Gastroesophageal sphincter (tissue), 4 donors: ENCODE measurements at regions not wholly inside any gene's neighbourhood (a gene's known extent, or its start where the extent isn't known, plus 50 kb on each side); places are given as distances from the start of the nearest gene placed in this dataset.

Experiments used
- ATAC-seq: fragments of 150-250 bp; one replicate; pipeline ENCODE4 v1.9.1; 2016; ENCODE audit warnings: mild to moderate bottlenecking, moderate library complexity
- H3K27ac ChIP-seq, 4 donors: fragments of 200-600 bp; sonication (generic) in 3 of 4; 1 replicate in 3 of 4; 2 replicates in 1 of 4; pipeline ENCODE4 v1.5.1; 2016 to 2019
- H3K27me3 ChIP-seq: fragments of 200-600 bp; sonication (generic); one replicate; pipeline ENCODE4 v1.5.1; 2019
- H3K36me3 ChIP-seq, 2 donors: fragments of 200-600 bp; sonication (generic); one replicate each; pipeline ENCODE4 v1.5.1; 2019; ENCODE audit warnings: control low read depth in 1 of 2
- H3K4me1 ChIP-seq, 3 donors: fragments of 200-600 bp; sonication (generic); 1 replicate in 2 of 3; 2 replicates in 1 of 3; pipeline ENCODE4 v1.5.1; 2016 to 2019; ENCODE audit warnings: control low read depth in 2 of 3
- H3K4me3 ChIP-seq, 2 donors: fragments of 200-600 bp; sonication (generic); one replicate each; pipeline ENCODE4 v1.5.1; 2019; ENCODE audit warnings: mild to moderate bottlenecking in 1 of 2, moderate library complexity in 1 of 2
- H3K9me3 ChIP-seq, 3 donors: fragments of 200-600 bp; sonication (generic); one replicate each; pipeline ENCODE4 v1.5.1; 2017 to 2019; ENCODE audit warnings: control low read depth in 2 of 3
- EP300 ChIP-seq: sonication (generic); formaldehyde crosslinking; IDR thresholded peaks from one replicate; pipeline ENCODE4 v1.6.1; 2017; ENCODE audit warnings: antibody characterized with exemption, mild to moderate bottlenecking
- POLR2A ChIP-seq, 2 donors: fragments of 450-650 bp; IDR thresholded peaks; one replicate each; pipeline ENCODE4 v1.6.1; 2017; ENCODE audit warnings: antibody characterized with exemption in 2 of 2, mild to moderate bottlenecking in 2 of 2, moderate library complexity in 1 of 2
- POLR2AphosphoS5 ChIP-seq: sonication (generic); formaldehyde crosslinking; IDR thresholded peaks from one replicate; pipeline ENCODE4 v1.6.1; 2017; ENCODE audit warnings: antibody characterized with exemption
- WGBS, 2 donors: methylation state at CpG; one replicate each; pipeline ENCODE4 v1.1.5; 2018; ENCODE audit warnings: low coverage in 1 of 2; 5-methylcytosine and 5-hydroxymethylcytosine counted together
- small RNA-seq, 4 donors: library from RNA; depleted of rRNA; stranded (forward); fragments of <200 nt; gene quantifications; one replicate each; pipeline ENCODE3, GENCODE V24; 2016
- TF ChIP-seq, protein P1 (sequence below), 4 experiments: fragments of 200-600 bp in 2 of 4; fragments of 450-650 bp in 2 of 4; sonication (generic) in 1 of 4; IDR thresholded peaks; one replicate each; pipeline ENCODE4 v1.5.1; 2017 to 2019; ENCODE audit warnings: antibody characterized with exemption in 4 of 4, mild to moderate bottlenecking in 2 of 4, moderate library complexity in 2 of 4

DNA sequence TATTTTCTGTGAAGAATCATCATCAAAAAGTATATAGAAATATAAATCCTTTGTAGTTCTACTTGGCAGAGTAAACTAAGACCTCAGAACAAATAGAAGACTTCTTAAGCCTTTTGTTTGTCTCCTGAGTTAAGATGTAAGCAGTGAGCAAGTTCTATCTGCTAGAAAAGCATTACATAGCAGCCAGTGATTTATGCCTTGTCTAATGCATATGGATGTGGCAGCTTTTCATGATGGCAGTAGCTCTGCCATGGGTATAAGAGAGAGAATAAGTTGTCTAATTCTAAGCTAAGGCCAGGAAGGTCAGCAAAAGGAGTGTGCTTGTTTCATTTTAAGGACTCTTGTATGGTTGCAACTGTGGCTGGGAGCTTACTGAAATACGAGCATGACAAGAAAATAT, 920.2 kb downstream of the GRIK2 start:
- Histone ChIP-seq H3K36me3 (no peaks in the 10 kb centered on the region), H3K4me3 (no peak overlapping the region), H3K27ac (no peak overlapping the region), H3K4me1 (no peaks in the 10 kb centered on the region), H3K27me3 (no peaks in the 10 kb centered on the region), H3K9me3 (peaks cover 0 to 1% (median 0%) of the 10 kb centered on the region in 3 donors)
- ATAC-seq, result no peak
- 47 to 100% methylated on average over 1 of the region's 1 CpG for WGBS, 2 donors
- TF ChIP-seq POLR2AphosphoS5, result no peak
- TF ChIP-seq EP300, result no peak
- no peak for TF ChIP-seq POLR2A (IDR thresholded peaks at IDR 0.05)
- TF ChIP-seq, protein P1, sequence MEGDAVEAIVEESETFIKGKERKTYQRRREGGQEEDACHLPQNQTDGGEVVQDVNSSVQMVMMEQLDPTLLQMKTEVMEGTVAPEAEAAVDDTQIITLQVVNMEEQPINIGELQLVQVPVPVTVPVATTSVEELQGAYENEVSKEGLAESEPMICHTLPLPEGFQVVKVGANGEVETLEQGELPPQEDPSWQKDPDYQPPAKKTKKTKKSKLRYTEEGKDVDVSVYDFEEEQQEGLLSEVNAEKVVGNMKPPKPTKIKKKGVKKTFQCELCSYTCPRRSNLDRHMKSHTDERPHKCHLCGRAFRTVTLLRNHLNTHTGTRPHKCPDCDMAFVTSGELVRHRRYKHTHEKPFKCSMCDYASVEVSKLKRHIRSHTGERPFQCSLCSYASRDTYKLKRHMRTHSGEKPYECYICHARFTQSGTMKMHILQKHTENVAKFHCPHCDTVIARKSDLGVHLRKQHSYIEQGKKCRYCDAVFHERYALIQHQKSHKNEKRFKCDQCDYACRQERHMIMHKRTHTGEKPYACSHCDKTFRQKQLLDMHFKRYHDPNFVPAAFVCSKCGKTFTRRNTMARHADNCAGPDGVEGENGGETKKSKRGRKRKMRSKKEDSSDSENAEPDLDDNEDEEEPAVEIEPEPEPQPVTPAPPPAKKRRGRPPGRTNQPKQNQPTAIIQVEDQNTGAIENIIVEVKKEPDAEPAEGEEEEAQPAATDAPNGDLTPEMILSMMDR (IDR thresholded peaks at IDR 0.05), result no peak

DNA sequence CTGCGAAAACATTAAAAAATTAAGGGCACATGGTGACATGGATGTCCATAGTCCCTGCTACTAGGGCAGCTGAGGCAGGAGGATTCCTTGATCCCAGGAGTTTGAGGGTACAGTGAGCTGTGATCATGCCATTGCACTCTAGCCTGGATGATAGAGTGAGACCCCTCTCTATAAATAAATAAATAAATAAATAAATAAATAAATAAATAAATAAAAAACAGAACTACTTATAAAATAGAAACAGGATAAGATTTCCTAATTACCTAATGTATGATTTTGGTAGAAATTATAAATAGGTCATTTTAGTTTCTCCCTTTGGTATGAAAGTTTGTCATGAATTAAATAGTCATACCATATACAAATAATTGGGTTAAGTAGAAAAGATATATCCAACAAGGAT, 916.2 kb downstream of the GRIK2 start:
- TF ChIP-seq POLR2A (IDR thresholded peaks at IDR 0.05) (no peak), EP300 (no peak), POLR2AphosphoS5 (no peak)
- TF ChIP-seq, protein P1 (IDR thresholded peaks at IDR 0.05), result no peak
- H3K36me3 ChIP-seq, result no peaks in the 10 kb centered on the region
- H3K27me3 ChIP-seq, result no peaks in the 10 kb centered on the region
- H3K27ac ChIP-seq, result no peak overlapping the region
- WGBS, 2 donors, result 90 to 91% methylated on average over 1 of the region's 1 CpG
- no peaks in the 10 kb centered on the region for H3K4me1 ChIP-seq
- H3K4me3 ChIP-seq, result no peak overlapping the region
- ATAC-seq, result no peak
- peaks cover 0 to 8% (median 0%) of the 10 kb centered on the region in 3 donors for H3K9me3 ChIP-seq

DNA sequence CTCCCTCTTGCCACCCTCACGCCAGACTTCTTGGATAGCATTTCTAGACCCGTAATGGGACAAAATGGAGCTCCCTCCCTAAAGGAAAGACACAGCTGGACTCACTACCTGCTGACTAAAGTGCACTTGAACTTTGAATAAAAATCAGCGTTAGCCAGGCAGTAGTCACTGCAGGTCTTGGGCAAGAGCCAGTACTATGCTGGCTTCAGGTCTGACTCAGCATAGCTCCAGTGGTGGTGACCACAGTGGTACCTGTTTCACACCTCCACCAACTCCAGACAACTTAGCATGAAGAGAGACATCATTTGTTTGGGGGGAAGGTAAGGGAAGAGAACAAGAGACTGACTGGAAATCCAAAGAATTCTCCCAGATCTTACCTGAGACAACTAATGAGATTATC, 906.8 kb downstream of the GRIK2 start:
- H3K4me3 ChIP-seq, result no peak overlapping the region
- H3K36me3 ChIP-seq, result no peaks in the 10 kb centered on the region
- TF ChIP-seq EP300 (no peak), POLR2AphosphoS5 (no peak), POLR2A (IDR thresholded peaks at IDR 0.05) (no peak)
- TF ChIP-seq, protein P1 (IDR thresholded peaks at IDR 0.05), result no peak
- H3K27me3 ChIP-seq, result no peaks in the 10 kb centered on the region
- H3K4me1 ChIP-seq, result no peaks in the 10 kb centered on the region
- ATAC-seq, result no peak
- H3K27ac ChIP-seq, result no peak overlapping the region
- no peaks in the 10 kb centered on the region for H3K9me3 ChIP-seq
- 76% methylated on average over 3 of the region's 3 CpGs; no CpG with 5 or more reads in 1 of the 2 donors for WGBS, 2 donors

DNA sequence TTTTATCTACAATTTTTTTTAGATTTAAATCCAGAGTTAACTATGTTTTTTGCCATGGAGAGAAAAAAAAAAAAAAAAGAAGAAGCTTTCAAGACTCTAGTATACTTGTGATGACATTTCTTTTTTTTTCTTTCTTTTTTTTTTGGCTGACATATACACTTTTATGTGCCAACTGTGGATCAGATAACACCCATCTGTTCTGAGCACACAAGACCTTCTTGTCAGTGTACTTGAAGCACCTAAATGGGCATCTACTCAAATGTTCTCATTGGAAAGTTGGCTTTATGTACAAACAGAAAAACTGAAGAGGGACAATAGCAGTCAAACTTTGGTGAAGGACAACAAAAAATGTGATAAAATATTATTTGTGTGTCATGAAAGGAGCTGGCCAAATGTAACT, 904.5 kb downstream of the GRIK2 start:
- Histone ChIP-seq H3K4me3 (no peak overlapping the region), H3K9me3 (no peaks in the 10 kb centered on the region), H3K4me1 (no peaks in the 10 kb centered on the region), H3K36me3 (no peaks in the 10 kb centered on the region), H3K27me3 (no peaks in the 10 kb centered on the region), H3K27ac (no peak overlapping the region)
- ATAC-seq, result no peak
- TF ChIP-seq, protein P1 (IDR thresholded peaks at IDR 0.05), result no peak
- TF ChIP-seq POLR2AphosphoS5, result no peak
- no peak for TF ChIP-seq POLR2A (IDR thresholded peaks at IDR 0.05)
- TF ChIP-seq EP300, result no peak

Small RNA genes lying in the stretch of these regions (small RNA-seq; reads per million reads assigned to genes)
- 0 reads per million in 4 donors for gene RF00438
